H9 (cell line): ENCODE measurements at regions not wholly inside any gene's neighbourhood (a gene's known extent, or its start where the extent isn't known, plus 50 kb on each side); places are given as distances from the start of the nearest gene placed in this dataset.

Experiments
- DNase-seq: peaks from one replicate; pipeline ENCODE4 v3.0.0-alpha.2; 2017
- H2AFZ ChIP-seq: one replicate; pipeline ENCODE4 v1.6.1; 2013; ENCODE audit warnings: mild to moderate bottlenecking, low read length, control low read depth, moderate library complexity
- H2AK5ac ChIP-seq: 2 replicates; pipeline ENCODE4 v1.6.1; 2013; ENCODE audit warnings: low read length, control low read depth, mixed read lengths; ENCODE audit not compliant: insufficient read length
- H2BK120ac ChIP-seq: one replicate; pipeline ENCODE4 v1.6.1; 2013; ENCODE audit warnings: low read depth, mild to moderate bottlenecking, low read length, control low read depth, inconsistent platforms; ENCODE audit not compliant: poor library complexity, severe bottlenecking
- H2BK12ac ChIP-seq: 2 replicates; pipeline ENCODE4 v1.6.1; 2013; ENCODE audit warnings: low read length, control low read depth, mixed read lengths, low read depth; ENCODE audit not compliant: insufficient read length
- H2BK15ac ChIP-seq: 2 replicates; pipeline ENCODE4 v1.6.1; 2013; ENCODE audit warnings: low read depth, low read length, control low read depth
- H2BK20ac ChIP-seq: one replicate; pipeline ENCODE4 v1.6.1; 2013; ENCODE audit warnings: low read depth, mild to moderate bottlenecking, low read length, control low read depth, inconsistent platforms; ENCODE audit not compliant: poor library complexity, severe bottlenecking
- H2BK5ac ChIP-seq: 2 replicates; pipeline ENCODE4 v1.6.1; 2013; ENCODE audit warnings: low read length, control low read depth, mixed read lengths; ENCODE audit not compliant: insufficient read length
- H3K14ac ChIP-seq: 2 replicates; pipeline ENCODE4 v1.6.1; 2013; ENCODE audit warnings: low read length, control low read depth; ENCODE audit not compliant: insufficient read depth
- H3K18ac ChIP-seq: 2 replicates; pipeline ENCODE4 v1.6.1; 2013; ENCODE audit warnings: low read depth, mild to moderate bottlenecking, mixed read lengths, low read length, control low read depth; ENCODE audit not compliant: insufficient read length
- H3K23ac ChIP-seq: 2 replicates; pipeline ENCODE4 v1.6.1; 2013; ENCODE audit warnings: low read length, control low read depth, mixed read lengths, low read depth; ENCODE audit not compliant: insufficient read length
- H3K23me2 ChIP-seq: 2 replicates; pipeline ENCODE4 v1.6.1; 2013; ENCODE audit warnings: low read depth, mild to moderate bottlenecking, mixed read lengths, low read length, control low read depth; ENCODE audit not compliant: insufficient read length, poor library complexity, severe bottlenecking
- H3K27ac ChIP-seq: 2 replicates; pipeline ENCODE4 v1.5.1; 2013; ENCODE audit warnings: low read length, control low read depth, mixed read lengths, low read depth; ENCODE audit not compliant: insufficient read length
- H3K27me3 ChIP-seq: 2 replicates; pipeline ENCODE4 v1.6.1; 2013; ENCODE audit warnings: low read length, control low read depth, inconsistent platforms; ENCODE audit not compliant: insufficient read depth
- H3K4ac ChIP-seq: 2 replicates; pipeline ENCODE4 v1.6.1; 2013; ENCODE audit warnings: low read depth, mild to moderate bottlenecking, control low read depth, inconsistent platforms, low read length, moderate library complexity
- H3K4me1 ChIP-seq: 2 replicates; pipeline ENCODE4 v1.6.1; 2013; ENCODE audit warnings: low read length, control low read depth, inconsistent platforms; ENCODE audit not compliant: insufficient read depth
- H3K4me2 ChIP-seq: 2 replicates; pipeline ENCODE4 v1.6.1; 2013; ENCODE audit warnings: low read length, control low read depth, mixed read lengths; ENCODE audit not compliant: insufficient read length, insufficient read depth
- H3K56ac ChIP-seq: 2 replicates; pipeline ENCODE4 v1.6.1; 2013; ENCODE audit warnings: low read depth, mild to moderate bottlenecking, mixed read lengths, low read length, control low read depth; ENCODE audit not compliant: insufficient read length
- H3K79me1 ChIP-seq: 2 replicates; pipeline ENCODE4 v1.6.1; 2013; ENCODE audit warnings: low read depth, mild to moderate bottlenecking, moderate library complexity, low read length, control low read depth, inconsistent platforms; ENCODE audit not compliant: insufficient read depth, poor library complexity, severe bottlenecking
- H3K79me2 ChIP-seq: 2 replicates; pipeline ENCODE4 v1.6.1; 2013; ENCODE audit warnings: low read length, control low read depth, inconsistent platforms; ENCODE audit not compliant: insufficient read depth
- H3K9ac ChIP-seq: 2 replicates; pipeline ENCODE4 v1.6.1; 2013; ENCODE audit warnings: low read length, control low read depth, mixed read lengths; ENCODE audit not compliant: insufficient read length; ENCODE audit errors: extremely low read depth
- H3K9me3 ChIP-seq: one replicate; pipeline ENCODE4 v1.6.1; 2013; ENCODE audit warnings: low read depth, low read length, inconsistent platforms; ENCODE audit not compliant: control insufficient read depth
- H3T11ph ChIP-seq: one replicate; pipeline ENCODE4 v1.6.1; 2013; ENCODE audit warnings: mild to moderate bottlenecking, low read length, control low read depth, inconsistent platforms
- H4K20me1 ChIP-seq: one replicate; pipeline ENCODE4 v1.6.1; 2013; ENCODE audit not compliant: control insufficient read depth, insufficient read length, insufficient read depth
- H4K5ac ChIP-seq: 2 replicates; pipeline ENCODE4 v1.6.1; 2013; ENCODE audit warnings: low read depth, mild to moderate bottlenecking, mixed read lengths, low read length, control low read depth; ENCODE audit not compliant: insufficient read length
- H4K8ac ChIP-seq: replicated peaks from 2 replicates; pipeline ENCODE4 v1.6.1; 2013; ENCODE audit warnings: low read length, control low read depth, mixed read lengths, low read depth; ENCODE audit not compliant: insufficient read length
- H4K91ac ChIP-seq: 2 replicates; pipeline ENCODE4 v1.6.1; 2013; ENCODE audit warnings: low read depth, mild to moderate bottlenecking, moderate library complexity, mixed read lengths, low read length, control low read depth; ENCODE audit not compliant: insufficient read length
- H3K27ac Mint-ChIP-seq, 3 experiments: 2 replicates in 2 of 3; 3 replicates in 1 of 3; pipeline ENCODE4 v1.8.0; 2020 to 2021; ENCODE audit warnings: mixed read lengths in 3 of 3, mild to moderate bottlenecking in 1 of 3, moderate library complexity in 1 of 3
- H3K27me3 Mint-ChIP-seq: 2 replicates; pipeline ENCODE4 v1.8.0; 2021; ENCODE audit warnings: low read depth, mild to moderate bottlenecking, moderate library complexity, mixed read lengths
- H3K36me3 Mint-ChIP-seq, 3 experiments: 2 replicates in 2 of 3; 3 replicates in 1 of 3; pipeline ENCODE4 v1.8.0; 2020 to 2021; ENCODE audit warnings: low read depth in 3 of 3, mixed read lengths in 3 of 3; ENCODE audit not compliant: insufficient read depth in 1 of 3
- H3K4me1 Mint-ChIP-seq, 2 experiments: 2 replicates each; pipeline ENCODE4 v1.8.0; 2020; ENCODE audit warnings: mixed read lengths in 2 of 2
- H3K4me3 Mint-ChIP-seq, 2 experiments: 2 replicates in 1 of 2; 3 replicates in 1 of 2; pipeline ENCODE4 v1.8.0; 2020 to 2021; ENCODE audit warnings: mild to moderate bottlenecking in 2 of 2, mixed read lengths in 2 of 2, moderate library complexity in 1 of 2
- H3K9me3 Mint-ChIP-seq, 2 experiments: 2 replicates in 1 of 2; 3 replicates in 1 of 2; pipeline ENCODE4 v1.8.0; 2020; ENCODE audit warnings: mild to moderate bottlenecking in 2 of 2, mixed read lengths in 2 of 2, moderate library complexity in 1 of 2
- WGBS: extraction: QIAGEN DNeasy Blood & Tissue Kit; methylation state at CpG from one replicate; pipeline ENCODE4 v1.1.7; 2013; ENCODE audit warnings: missing lambda C conversion rate, low lambda C conversion rate, mixed read lengths; ENCODE audit not compliant: insufficient read length; ENCODE audit errors: extremely low coverage; 5-methylcytosine and 5-hydroxymethylcytosine counted together
- TF ChIP-seq, protein P1 (sequence below): fragments of 200-600 bp; sonication (generic); conservative IDR thresholded peaks from 3 replicates; pipeline ENCODE4 v1.8.0; 2021; ENCODE audit warnings: antibody characterized with exemption, mild to moderate bottlenecking

DNA sequence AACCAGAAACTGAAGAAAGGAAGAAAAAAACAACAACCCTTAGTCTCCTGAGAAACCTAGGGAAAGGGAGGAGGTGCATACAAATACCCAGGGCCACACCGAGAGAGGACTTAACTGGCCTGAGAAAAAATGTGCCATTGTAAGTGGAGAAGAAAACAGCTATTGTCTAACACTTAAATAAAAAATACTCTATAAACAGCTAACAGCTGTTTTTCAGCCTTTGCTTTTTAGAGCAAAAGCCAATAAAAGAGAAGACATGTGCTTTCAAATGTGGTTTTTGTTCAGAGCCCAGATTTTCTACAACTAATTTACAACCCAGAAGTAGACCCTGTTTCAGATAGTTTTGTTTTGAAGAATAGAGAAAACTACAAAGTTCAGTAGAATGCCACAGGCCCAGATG is 56.0 kb upstream of the SLC22A16 start:
- no peak overlapping the region for H3K4me3 Mint-ChIP-seq
- Histone ChIP-seq H3K56ac (no peak overlapping the region), H3K4me1 (no peaks in the 10 kb centered on the region), H4K20me1 (no peaks in the 10 kb centered on the region), H3K79me2 (no peaks in the 10 kb centered on the region), H3K4ac (no peak overlapping the region), H3K27me3 (no peaks in the 10 kb centered on the region), H3K23me2 (no peaks in the 10 kb centered on the region), H3K4me2 (no peak overlapping the region), H2BK20ac (no peak overlapping the region), H2BK15ac (no peak overlapping the region), H3K23ac (no peak overlapping the region), H4K5ac (no peak overlapping the region), H3K9ac (no peak overlapping the region), H3K27ac (no peak overlapping the region), H3K79me1 (no peaks in the 10 kb centered on the region), H2AK5ac (no peak overlapping the region), H2BK120ac (no peak overlapping the region), H3K14ac (no peak overlapping the region), H2AFZ (no peak overlapping the region), H2BK12ac (no peak overlapping the region), H3K9me3 (no peaks in the 10 kb centered on the region), H3T11ph (no peak overlapping the region), H4K8ac (no peak overlapping the region), H3K18ac (no peak overlapping the region), H4K91ac (no peak overlapping the region), H2BK5ac (no peak overlapping the region)
- DNase-seq = no peak
- H3K27ac Mint-ChIP-seq = no peak overlapping the region
- TF ChIP-seq, protein P1, sequence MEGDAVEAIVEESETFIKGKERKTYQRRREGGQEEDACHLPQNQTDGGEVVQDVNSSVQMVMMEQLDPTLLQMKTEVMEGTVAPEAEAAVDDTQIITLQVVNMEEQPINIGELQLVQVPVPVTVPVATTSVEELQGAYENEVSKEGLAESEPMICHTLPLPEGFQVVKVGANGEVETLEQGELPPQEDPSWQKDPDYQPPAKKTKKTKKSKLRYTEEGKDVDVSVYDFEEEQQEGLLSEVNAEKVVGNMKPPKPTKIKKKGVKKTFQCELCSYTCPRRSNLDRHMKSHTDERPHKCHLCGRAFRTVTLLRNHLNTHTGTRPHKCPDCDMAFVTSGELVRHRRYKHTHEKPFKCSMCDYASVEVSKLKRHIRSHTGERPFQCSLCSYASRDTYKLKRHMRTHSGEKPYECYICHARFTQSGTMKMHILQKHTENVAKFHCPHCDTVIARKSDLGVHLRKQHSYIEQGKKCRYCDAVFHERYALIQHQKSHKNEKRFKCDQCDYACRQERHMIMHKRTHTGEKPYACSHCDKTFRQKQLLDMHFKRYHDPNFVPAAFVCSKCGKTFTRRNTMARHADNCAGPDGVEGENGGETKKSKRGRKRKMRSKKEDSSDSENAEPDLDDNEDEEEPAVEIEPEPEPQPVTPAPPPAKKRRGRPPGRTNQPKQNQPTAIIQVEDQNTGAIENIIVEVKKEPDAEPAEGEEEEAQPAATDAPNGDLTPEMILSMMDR = no peak
- H3K27me3 Mint-ChIP-seq = no peaks in the 10 kb centered on the region
- WGBS = no CpG with 5 or more reads among the region's 1 CpG
- H3K9me3 Mint-ChIP-seq = peaks cover 14 to 15% of the 10 kb centered on the region in 2 experiments
- H3K4me1 Mint-ChIP-seq = peaks cover 0 to 3% of the 10 kb centered on the region in 2 experiments; a peak in 2 of 4 replicates
- peaks cover 0 to 12% (median 2%) of the 10 kb centered on the region in 3 experiments; a peak in 2 of 7 replicates for H3K36me3 Mint-ChIP-seq
